ENCODE measurements at regions not wholly inside any gene's neighbourhood (a gene's known extent, or its start where the extent isn't known, plus 50 kb on each side); places are given as distances from the start of the nearest gene placed in this dataset.

GRCh38 chr10:78412605-78413004 lies 378.9 kb downstream of the RPS24 start:
- Mint-ChIP-seq H3K36me3 (ENCODE audit: insufficient read depth, unreplicated experiment) (no peaks in the 10 kb centered on the region), H3K27ac (ENCODE audit: unreplicated experiment) (no peak overlapping the region), H3K4me3 (ENCODE audit: low read depth, unreplicated experiment) (no peak overlapping the region), H3K9me3 (ENCODE audit: low read depth, unreplicated experiment) (no peaks in the 10 kb centered on the region), H3K27me3 (ENCODE audit: unreplicated experiment) (peaks cover 89% of the 10 kb centered on the region), H3K4me1 (ENCODE audit: low read depth, unreplicated experiment) (peaks cover 8% of the 10 kb centered on the region)
- BruUV-seq (replicated peaks), result no TSS peak
- no peak for DNase-seq
- TF ChIP-seq CTCF (IDR thresholded peaks at IDR 0.05; ENCODE audit: unreplicated experiment), result no peak
- CTCF ChIA-PET, result interaction anchor here (0.7 kb wide), 1 partner anchor 466 kb away, joined by 4 read pairs; no protein-coding TSS in a partner anchor
- intact Hi-C loops (cut with micrococcal nuclease; ENCODE audit: unreplicated experiment), result no loop called here

GRCh38 chr10:78413076-78414055 lies 379.7 kb downstream of the RPS24 start:
- no peak for DNase-seq
- H3K4me3 Mint-ChIP-seq (ENCODE audit: low read depth, unreplicated experiment), result no peak overlapping the region
- no TSS peak for BruUV-seq (replicated peaks)
- H3K9me3 Mint-ChIP-seq (ENCODE audit: low read depth, unreplicated experiment), result no peaks in the 10 kb centered on the region
- CTCF ChIA-PET, result interaction anchor here (0.7 kb wide), 2 partner anchors 158 to 466 kb away, joined by 3 to 4 read pairs; no protein-coding TSS in a partner anchor
- H3K27me3 Mint-ChIP-seq (ENCODE audit: unreplicated experiment), result peaks cover 83% of the 10 kb centered on the region
- no peak overlapping the region for H3K27ac Mint-ChIP-seq (ENCODE audit: unreplicated experiment)
- intact Hi-C loops (cut with micrococcal nuclease; ENCODE audit: unreplicated experiment), result no loop called here
- no peaks in the 10 kb centered on the region for H3K36me3 Mint-ChIP-seq (ENCODE audit: insufficient read depth, unreplicated experiment)
- H3K4me1 Mint-ChIP-seq (ENCODE audit: low read depth, unreplicated experiment), result peaks cover 8% of the 10 kb centered on the region
- TF ChIP-seq CTCF (IDR thresholded peaks at IDR 0.05; ENCODE audit: unreplicated experiment), result no peak

GRCh38 chr10:78414380-78414779 lies 380.7 kb downstream of the RPS24 start:
- peaks cover 83% of the 10 kb centered on the region for H3K27me3 Mint-ChIP-seq (ENCODE audit: unreplicated experiment)
- no peaks in the 10 kb centered on the region for H3K36me3 Mint-ChIP-seq (ENCODE audit: insufficient read depth, unreplicated experiment)
- no peak for TF ChIP-seq CTCF (IDR thresholded peaks at IDR 0.05; ENCODE audit: unreplicated experiment)
- DNase-seq, result no peak
- intact Hi-C loops (cut with micrococcal nuclease; ENCODE audit: unreplicated experiment), result no loop called here
- CTCF ChIA-PET, result no interaction called here
- BruUV-seq (replicated peaks), result no TSS peak
- H3K4me3 Mint-ChIP-seq (ENCODE audit: low read depth, unreplicated experiment), result no peak overlapping the region
- H3K4me1 Mint-ChIP-seq (ENCODE audit: low read depth, unreplicated experiment), result peaks cover 8% of the 10 kb centered on the region
- H3K27ac Mint-ChIP-seq (ENCODE audit: unreplicated experiment), result no peak overlapping the region
- H3K9me3 Mint-ChIP-seq (ENCODE audit: low read depth, unreplicated experiment), result no peaks in the 10 kb centered on the region

- H3K27ac Mint-ChIP-seq (ENCODE audit: unreplicated experiment), result no peak overlapping the region
- H3K36me3 Mint-ChIP-seq (ENCODE audit: insufficient read depth, unreplicated experiment), result no peaks in the 10 kb centered on the region
- H3K4me1 Mint-ChIP-seq (ENCODE audit: low read depth, unreplicated experiment), result peaks cover 8% of the 10 kb centered on the region
- TF ChIP-seq CTCF (IDR thresholded peaks at IDR 0.05; ENCODE audit: unreplicated experiment), result no peak
- peaks cover 83% of the 10 kb centered on the region for H3K27me3 Mint-ChIP-seq (ENCODE audit: unreplicated experiment)
- H3K9me3 Mint-ChIP-seq (ENCODE audit: low read depth, unreplicated experiment), result no peaks in the 10 kb centered on the region
- CTCF ChIA-PET, result no interaction called here
- DNase-seq, result no peak
- no TSS peak for BruUV-seq (replicated peaks)
- intact Hi-C loops (cut with micrococcal nuclease; ENCODE audit: unreplicated experiment), result no loop called here
- no peak overlapping the region for H3K4me3 Mint-ChIP-seq (ENCODE audit: low read depth, unreplicated experiment)
Observed at GRCh38 chr10:78415111-78415510, 381.4 kb downstream of the RPS24 start.
